ENCODE measurements at regions not wholly inside any gene's neighbourhood (a gene's known extent, or its start where the extent isn't known, plus 50 kb on each side); places are given as distances from the start of the nearest gene placed in this dataset.
A peak's percentile ranks its signal among the peaks of the same experiment; 100 is the strongest.
"Not testable (repeated sequence)": the region's sequence is repeated elsewhere in the genome, so short reads cannot be mapped to it uniquely, and the experiment has no call there.

- ATAC-seq (replicated peaks) (no peak), DNase-seq (no peak)
- H3K9me3 Mint-ChIP-seq, result no peaks in the 10 kb centered on the region
- H3K27ac Mint-ChIP-seq, result no peak overlapping the region
- no peak overlapping the region for H3K4me3 Mint-ChIP-seq
- H3K36me3 Mint-ChIP-seq, result no peaks in the 10 kb centered on the region
- H3K4me1 Mint-ChIP-seq, result no peaks in the 10 kb centered on the region
- H3K27me3 Mint-ChIP-seq, result peaks cover 27 to 32% of the 10 kb centered on the region in 2 donors
Observed at GRCh38 chr2:173716458-173717052, 248.6 kb downstream of the SP3 start.

DNA sequence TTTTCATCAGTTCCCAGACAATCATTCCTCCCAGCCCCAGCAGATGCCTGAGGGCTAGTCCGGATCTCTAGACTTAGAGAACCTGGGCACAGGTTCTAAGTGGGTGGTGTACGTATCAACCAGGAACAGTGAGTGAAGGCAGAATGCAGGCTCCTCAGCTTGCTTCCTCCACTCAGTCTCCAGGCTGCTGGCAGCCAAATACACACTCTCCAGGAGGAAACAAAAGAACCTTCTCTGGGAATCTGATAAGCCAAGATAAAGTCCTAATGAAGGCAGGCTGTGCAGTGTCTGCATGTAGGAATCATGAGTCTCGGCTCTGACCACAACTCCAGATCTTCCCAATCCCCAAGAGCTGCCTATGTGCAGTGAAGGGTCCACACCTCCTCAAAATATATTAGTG, 245.7 kb downstream of the SP3 start:
- no peak for DNase-seq
- no peaks in the 10 kb centered on the region for H3K9me3 Mint-ChIP-seq
- peaks cover 37 to 42% of the 10 kb centered on the region in 2 donors for H3K27me3 Mint-ChIP-seq
- no peaks in the 10 kb centered on the region for H3K36me3 Mint-ChIP-seq
- ATAC-seq (replicated peaks), result no peak
- H3K4me3 Mint-ChIP-seq, result no peak overlapping the region
- no peaks in the 10 kb centered on the region for H3K4me1 Mint-ChIP-seq
- no peak overlapping the region for H3K27ac Mint-ChIP-seq

- peaks cover 37 to 42% of the 10 kb centered on the region in 2 donors for H3K27me3 Mint-ChIP-seq
- DNase-seq, result no peak
- no peaks in the 10 kb centered on the region for H3K4me1 Mint-ChIP-seq
- H3K36me3 Mint-ChIP-seq, result no peaks in the 10 kb centered on the region
- no peak overlapping the region for H3K4me3 Mint-ChIP-seq
- no peak for ATAC-seq (replicated peaks)
- no peak overlapping the region for H3K27ac Mint-ChIP-seq
- no peaks in the 10 kb centered on the region for H3K9me3 Mint-ChIP-seq
Observed at GRCh38 chr2:173720306-173720705, 244.9 kb downstream of the SP3 start.

DNA sequence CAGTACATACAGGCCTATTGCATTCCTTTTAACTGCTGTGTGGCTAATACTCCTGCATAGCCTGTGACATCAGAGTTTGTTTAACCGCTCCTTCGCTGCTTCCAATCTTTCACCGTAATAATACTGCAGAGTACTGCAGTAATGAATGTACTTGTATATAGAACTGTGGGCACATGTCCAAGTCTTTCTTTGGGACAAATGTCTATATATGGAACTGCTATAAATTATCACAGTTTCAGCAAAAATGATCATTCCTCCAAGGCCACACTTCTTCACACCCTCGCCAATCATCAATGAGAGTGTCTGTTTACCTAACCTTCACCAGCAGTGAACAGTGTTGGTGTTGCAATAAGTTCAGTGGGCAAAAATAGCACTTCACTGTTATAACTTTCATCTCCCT, 230.4 kb downstream of the SP3 start:
- peaks cover 12 to 15% of the 10 kb centered on the region in 2 donors for H3K27me3 Mint-ChIP-seq
- H3K9me3 Mint-ChIP-seq, result peaks cover 3 to 7% of the 10 kb centered on the region in 2 donors
- DNase-seq (no peak), ATAC-seq (replicated peaks) (no peak)
- H3K36me3 Mint-ChIP-seq, result peaks cover 0 to 2% of the 10 kb centered on the region in 2 donors
- H3K4me1 Mint-ChIP-seq, result no peaks in the 10 kb centered on the region
- no peak overlapping the region for H3K4me3 Mint-ChIP-seq
- H3K27ac Mint-ChIP-seq, result no peak overlapping the region

DNA sequence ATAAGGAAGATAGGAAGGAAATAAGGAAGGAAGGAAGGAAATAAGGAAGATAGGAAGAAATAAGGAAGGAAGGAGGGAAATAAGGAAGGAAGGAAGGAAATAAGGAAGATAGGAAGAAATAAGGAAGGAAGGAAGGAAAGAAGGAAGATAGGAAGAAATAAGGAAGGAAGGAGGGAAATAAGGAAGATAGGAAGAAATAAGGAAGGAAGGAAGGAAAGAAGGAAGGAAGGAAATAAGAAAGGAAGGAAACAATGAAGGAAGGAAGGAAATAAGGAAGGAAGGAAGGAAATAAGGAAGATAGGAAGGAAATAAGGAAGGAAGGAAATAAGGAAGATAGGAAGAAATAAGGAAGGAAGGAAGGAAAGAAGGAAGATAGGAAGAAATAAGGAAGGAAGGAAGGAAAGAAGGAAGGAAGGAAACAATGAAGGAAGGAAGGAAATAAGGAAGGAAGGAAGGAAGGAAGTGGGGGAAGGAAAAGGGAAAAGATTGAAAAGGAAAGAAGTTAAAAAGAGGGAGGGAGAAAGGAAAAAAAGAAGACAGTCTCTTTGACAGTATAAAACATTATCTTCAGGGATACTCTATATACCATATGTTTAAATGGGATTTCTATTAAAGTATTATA, 227.1 kb downstream of the SP3 start:
- not testable (repeated sequence) for H3K4me1 Mint-ChIP-seq; H3K27ac Mint-ChIP-seq; DNase-seq; ATAC-seq (replicated peaks); H3K9me3 Mint-ChIP-seq; H3K36me3 Mint-ChIP-seq; H3K4me3 Mint-ChIP-seq
- H3K27me3 Mint-ChIP-seq, result peaks cover 8 to 23% of the 10 kb centered on the region in 2 donors

GRCh38 chr2:173739006-173739405, 226.2 kb downstream of the SP3 start:
- Mint-ChIP-seq H3K27me3 (peaks cover 14 to 22% of the 10 kb centered on the region in 2 donors), H3K36me3 (peaks cover 0 to 2% of the 10 kb centered on the region in 2 donors), H3K4me1 (no peaks in the 10 kb centered on the region), H3K9me3 (peaks cover 3 to 7% of the 10 kb centered on the region in 2 donors), H3K4me3 (no peak overlapping the region), H3K27ac (no peak overlapping the region)
- DNase-seq (no peak), ATAC-seq (replicated peaks) (no peak)

GRCh38 chr2:173740639-173741038, 224.5 kb downstream of the SP3 start:
- Mint-ChIP-seq H3K4me1 (no peaks in the 10 kb centered on the region), H3K4me3 (no peak overlapping the region), H3K27ac (no peak overlapping the region), H3K9me3 (peaks cover 3 to 7% of the 10 kb centered on the region in 2 donors), H3K36me3 (peaks cover 0 to 2% of the 10 kb centered on the region in 2 donors), H3K27me3 (peaks cover 23 to 26% of the 10 kb centered on the region in 2 donors)
- DNase-seq, result no peak
- ATAC-seq (replicated peaks), result no peak

DNA sequence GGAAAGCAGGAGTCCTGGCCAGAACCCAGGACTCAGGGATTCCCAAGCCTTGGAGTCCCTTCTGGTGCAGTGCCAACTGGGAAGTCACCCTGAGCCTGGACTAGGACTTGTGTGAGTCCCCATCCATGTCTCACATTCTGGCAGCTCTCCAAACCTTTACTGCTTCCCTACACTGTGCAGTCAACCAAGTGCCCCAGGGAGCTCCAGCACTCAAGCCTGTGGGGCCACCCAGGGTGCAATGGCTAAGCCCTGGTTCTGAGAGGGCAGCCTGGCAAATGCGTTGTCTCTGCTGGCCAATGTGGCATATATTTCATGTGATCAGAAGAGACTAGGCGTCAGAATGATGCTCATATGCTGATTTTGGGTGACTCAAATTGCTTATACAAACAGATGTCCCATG, 223.4 kb downstream of the SP3 start:
- Mint-ChIP-seq H3K4me3 (no peak overlapping the region), H3K9me3 (peaks cover 3 to 7% of the 10 kb centered on the region in 2 donors), H3K27ac (no peak overlapping the region), H3K36me3 (peaks cover 0 to 2% of the 10 kb centered on the region in 2 donors), H3K27me3 (peaks cover 24 to 34% of the 10 kb centered on the region in 2 donors), H3K4me1 (no peaks in the 10 kb centered on the region)
- ATAC-seq (replicated peaks), result no peak
- no peak for DNase-seq

DNA sequence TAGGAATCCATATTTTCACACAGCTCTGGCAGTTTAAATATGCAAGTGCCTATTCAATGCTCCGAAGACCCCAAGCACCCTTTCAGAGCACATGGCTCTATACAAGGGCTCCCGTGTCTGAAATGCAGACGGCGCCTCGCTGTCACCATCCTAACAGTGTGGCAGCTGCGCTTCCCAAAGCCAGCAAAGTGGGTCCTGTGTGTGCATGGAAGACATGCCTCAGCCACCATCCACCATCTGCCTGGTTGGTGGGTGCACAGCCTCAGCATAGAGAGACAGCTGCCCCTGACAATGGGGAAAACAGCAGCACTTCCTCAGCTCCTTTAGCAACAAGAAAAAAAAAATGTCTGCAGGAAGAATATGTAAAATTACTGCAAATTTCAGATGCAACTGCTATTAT, 218.1 kb downstream of the SP3 start:
- no peak for ATAC-seq (replicated peaks)

GRCh38 chr2:173749315-173749714, 215.9 kb downstream of the SP3 start:
- ATAC-seq (replicated peaks) (no peak), DNase-seq (no peak)
- Mint-ChIP-seq H3K27ac (no peak overlapping the region), H3K27me3 (peaks cover 14 to 37% of the 10 kb centered on the region in 2 donors), H3K4me3 (no peak overlapping the region), H3K9me3 (no peaks in the 10 kb centered on the region), H3K36me3 (no peaks in the 10 kb centered on the region), H3K4me1 (no peaks in the 10 kb centered on the region)

More for the DNA sequence above, 218.1 kb downstream of the SP3 start:
- H3K36me3 Mint-ChIP-seq, result no peaks in the 10 kb centered on the region
- H3K4me3 Mint-ChIP-seq, result no peak overlapping the region
- DNase-seq, result no peak
- H3K27me3 Mint-ChIP-seq, result peaks cover 25 to 41% of the 10 kb centered on the region in 2 donors
- no peaks in the 10 kb centered on the region for H3K9me3 Mint-ChIP-seq
- no peaks in the 10 kb centered on the region for H3K4me1 Mint-ChIP-seq
- H3K27ac Mint-ChIP-seq, result no peak overlapping the region

DNA sequence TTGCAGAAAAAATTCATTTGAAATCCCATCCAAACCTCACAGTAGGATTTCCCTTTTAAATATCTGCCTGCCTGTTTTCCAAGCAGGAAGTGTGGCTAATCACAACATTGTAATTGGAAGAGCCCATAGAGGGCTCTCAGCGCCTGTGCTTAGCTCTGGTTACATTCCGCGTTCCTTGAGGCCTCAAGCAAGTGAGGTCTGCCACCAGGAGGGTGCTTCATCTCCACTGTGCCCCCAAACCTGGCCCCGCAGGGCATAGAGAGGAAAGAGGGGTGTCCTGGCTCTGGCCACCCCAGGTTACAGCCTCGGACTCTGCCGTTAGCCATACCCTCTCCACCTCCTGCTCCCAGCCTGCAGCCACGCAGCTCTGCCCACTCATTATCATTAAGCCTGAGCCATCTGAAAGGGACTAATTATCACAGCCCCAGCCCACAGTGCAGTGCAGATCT, 214.8 kb downstream of the SP3 start:
- Mint-ChIP-seq H3K4me3 (no peak overlapping the region), H3K27ac (no peak overlapping the region), H3K4me1 (no peaks in the 10 kb centered on the region), H3K9me3 (no peaks in the 10 kb centered on the region), H3K27me3 (peaks cover 9 to 37% of the 10 kb centered on the region in 2 donors), H3K36me3 (no peaks in the 10 kb centered on the region)
- ATAC-seq (replicated peaks) (no peak), DNase-seq (no peak)

DNA sequence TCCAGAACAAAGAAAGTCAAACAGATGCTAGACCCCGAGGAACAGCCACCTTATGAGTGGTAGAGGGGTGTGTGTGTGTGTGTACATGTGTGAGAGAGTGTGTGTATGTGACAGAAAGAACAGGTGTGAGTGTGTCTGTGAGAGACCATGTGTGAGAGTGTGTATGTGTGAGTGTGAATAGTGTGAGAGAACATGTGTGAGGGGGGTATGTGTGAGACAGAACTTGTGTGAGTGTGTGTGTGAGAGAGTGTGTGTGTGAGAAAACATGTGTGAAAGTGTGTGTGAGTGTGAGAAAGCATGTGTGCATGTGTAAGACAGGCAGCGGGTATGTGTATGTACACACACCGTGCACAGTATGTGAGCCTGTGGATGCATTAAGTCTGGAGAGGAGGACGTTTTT, 214.3 kb downstream of the SP3 start:
- no peaks in the 10 kb centered on the region for H3K9me3 Mint-ChIP-seq
- H3K27ac Mint-ChIP-seq, result no peak overlapping the region
- ATAC-seq (replicated peaks) (no peak), DNase-seq (no peak)
- peaks cover 9 to 34% of the 10 kb centered on the region in 2 donors for H3K27me3 Mint-ChIP-seq
- H3K4me1 Mint-ChIP-seq, result no peaks in the 10 kb centered on the region
- H3K36me3 Mint-ChIP-seq, result no peaks in the 10 kb centered on the region
- H3K4me3 Mint-ChIP-seq, result no peak overlapping the region

- Mint-ChIP-seq H3K27me3 (peaks cover 4 to 34% of the 10 kb centered on the region in 2 donors), H3K27ac (no peak overlapping the region)
Observed at GRCh38 chr2:173751245-173751975, 213.8 kb downstream of the SP3 start.

GRCh38 chr2:173752152-173752551, 213.0 kb downstream of the SP3 start:
- H3K4me3 Mint-ChIP-seq, result no peak overlapping the region
- no peaks in the 10 kb centered on the region for H3K4me1 Mint-ChIP-seq
- no peaks in the 10 kb centered on the region for H3K36me3 Mint-ChIP-seq
- peak in 1 of 2 donors; percentile 61 for ATAC-seq (replicated peaks)
- peaks cover 4 to 31% of the 10 kb centered on the region in 2 donors for H3K27me3 Mint-ChIP-seq
- DNase-seq, result no peak
- no peaks in the 10 kb centered on the region for H3K9me3 Mint-ChIP-seq
- H3K27ac Mint-ChIP-seq, result no peak overlapping the region

More at GRCh38 chr2:173751245-173751975, 213.8 kb downstream of the SP3 start:
- no peaks in the 10 kb centered on the region for H3K9me3 Mint-ChIP-seq
- ATAC-seq (replicated peaks) (no peak), DNase-seq (no peak)
- H3K36me3 Mint-ChIP-seq, result no peaks in the 10 kb centered on the region
- no peaks in the 10 kb centered on the region for H3K4me1 Mint-ChIP-seq
- no peak overlapping the region for H3K4me3 Mint-ChIP-seq

DNA sequence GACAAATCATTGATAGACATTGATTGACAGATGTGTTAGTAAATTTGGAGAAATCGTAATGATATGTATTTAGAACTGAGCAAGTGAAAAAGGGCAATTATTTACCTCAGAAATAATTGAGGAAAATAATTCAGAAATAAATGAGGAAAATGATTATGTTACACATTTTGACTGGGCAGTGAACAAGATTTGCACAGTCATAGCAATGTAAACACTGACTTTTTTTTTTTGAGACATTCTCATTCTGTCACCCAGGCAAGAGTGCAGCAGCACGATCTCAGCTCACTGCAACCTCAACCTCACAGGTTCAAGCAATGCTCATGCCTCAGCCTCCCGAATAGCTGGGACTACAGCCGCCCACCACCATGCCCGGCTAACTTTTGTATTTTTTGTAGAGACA, 211.7 kb downstream of the SP3 start:
- H3K27ac Mint-ChIP-seq, result no peak overlapping the region
- no peak for ATAC-seq (replicated peaks)
- peaks cover 12 to 38% of the 10 kb centered on the region in 2 donors for H3K27me3 Mint-ChIP-seq
- no peaks in the 10 kb centered on the region for H3K4me1 Mint-ChIP-seq
- H3K9me3 Mint-ChIP-seq, result no peaks in the 10 kb centered on the region
- no peak for DNase-seq
- H3K4me3 Mint-ChIP-seq, result no peak overlapping the region
- H3K36me3 Mint-ChIP-seq, result no peaks in the 10 kb centered on the region

Measured in stimulated activated naive B cell treated with anti-CD40 and anti-IgM and Interleukin-4, amounts not matched to agents 10 μg/mL and 1 μg/mL and 100 μg/mL, for 72 hours (primary cell).